ENCODE measurements at regions not wholly inside any gene's neighbourhood (a gene's known extent, or its start where the extent isn't known, plus 50 kb on each side); places are given as distances from the start of the nearest gene placed in this dataset.

- Histone ChIP-seq H4K91ac (ENCODE audit: insufficient read depth, low read depth, low read length) (no peak overlapping the region), H2BK120ac (ENCODE audit: low read depth, low read length) (no peak overlapping the region), H2AK5ac (ENCODE audit: low read depth, low read length) (no peak overlapping the region), H3K56ac (ENCODE audit: extremely low read depth, insufficient read depth, low read length) (no peak overlapping the region), H4K20me1 (ENCODE audit: insufficient read depth, low read length) (no peaks in the 10 kb centered on the region), H3K79me1 (ENCODE audit: low read depth in 1 of 2, low read length in 2 of 2) (no peaks in the 10 kb centered on the region), H4K5ac (ENCODE audit: low read depth, low read length) (no peak overlapping the region), H4K8ac (ENCODE audit: low read depth in 2 of 2, low read length in 2 of 2) (no peak overlapping the region), H3K36me3 (ENCODE audit: control insufficient read depth, insufficient read depth, low read length) (no peaks in the 10 kb centered on the region), H3K4me2 (ENCODE audit: low read depth, low read length) (no peak overlapping the region), H2BK5ac (ENCODE audit: low read depth, low read length, poor library complexity, severe bottlenecking) (no peak overlapping the region), H3K9me3 (ENCODE audit: control insufficient read depth, insufficient read depth, low read length) (no peaks in the 10 kb centered on the region), H2BK15ac (ENCODE audit: low read depth, low read length) (no peak overlapping the region), H3K27ac (ENCODE audit: insufficient read depth, low read length) (no peak overlapping the region), H2BK20ac (ENCODE audit: low read depth, low read length) (no peak overlapping the region), H2AK9ac (replicated peaks; ENCODE audit: low read depth, low read length, poor library complexity) (no peak overlapping the region), H3K4me3 (ENCODE audit: insufficient read depth, low read depth, low read length) (no peak overlapping the region), H3K4me1 (ENCODE audit: control insufficient read depth, insufficient read depth, low read length) (no peaks in the 10 kb centered on the region; the same call in 1 of the 2 replicates), H3K4ac (ENCODE audit: low read depth, low read length) (no peak overlapping the region), H2AFZ (replicated peaks; ENCODE audit: low read length, poor library complexity) (no peak overlapping the region), H3K9ac (ENCODE audit: low read depth, low read length) (no peak overlapping the region), H3K14ac (replicated peaks; ENCODE audit: low read depth, low read length) (no peak overlapping the region), H3K18ac (ENCODE audit: low read depth, low read length) (no peak overlapping the region), H3K27me3 (ENCODE audit: control insufficient read depth, insufficient read depth, low read length) (no peaks in the 10 kb centered on the region; the same call in 1 of the 2 replicates), H3K23ac (ENCODE audit: low read depth, low read length) (no peak overlapping the region), H3K9me1 (ENCODE audit: insufficient read depth, low read length) (no peaks in the 10 kb centered on the region)
- CTCF ChIA-PET, result no interaction called here
- intact Hi-C loops (cut with micrococcal nuclease), result no loop called here
- POLR2A ChIA-PET (ENCODE audit: unreplicated experiment), result no interaction called here
- dilution Hi-C loops (cut with HindIII; ENCODE audit: low sequenced_read_pairs, unreplicated experiment), result no loop called here
- in situ Hi-C loops (cut with MboI; ENCODE audit: low sequenced_read_pairs), result no loop called here
- ATAC-seq (ENCODE audit: low read depth) (no peak), DNase-seq (no peak)
- BruUV-seq (replicated peaks), result no TSS peak
- TF ChIP-seq NFE2L2 (IDR thresholded peaks at IDR 0.05; ENCODE audit: low read depth, low read length) (no peak), MAFK (IDR thresholded peaks at IDR 0.05; ENCODE audit: low read depth, low read length) (no peak)
- 78% methylated on average over 1 of the region's 1 CpG; no CpG with 5 or more reads in 1 of the 2 experiments for WGBS, 2 experiments (ENCODE audit: extremely low coverage in 2 of 2, insufficient read length in 1 of 2)
Measured at GRCh38 chr9:107838766-107839165, 349.2 kb upstream of the KLF4 start.
